ENCODE measurements at regions not wholly inside any gene's neighbourhood (a gene's known extent, or its start where the extent isn't known, plus 50 kb on each side); places are given as distances from the start of the nearest gene placed in this dataset.

GRCh38 chr1:229210844-229211243, 60.1 kb upstream of the RAB4A start:
- no peak overlapping the region for H3K4me3 ChIP-seq (ENCODE audit: low read length)
- Mint-ChIP-seq H3K4me3 (no peak overlapping the region), H3K27me3 (peaks cover 0 to 10% (median 0%) of the 10 kb centered on the region in 5 donors), H3K4me1 (peaks cover 0 to 39% (median 8%) of the 10 kb centered on the region in 7 donors), H3K27ac (no peak overlapping the region), H3K9me3 (peaks cover 0 to 10% (median 0%) of the 10 kb centered on the region in 11 donors), H3K36me3 (peaks cover 0 to 4% (median 0%) of the 10 kb centered on the region in 5 donors)
- no peak overlapping the region for H3K27ac ChIP-seq (ENCODE audit: low read depth, low read length)
- intact Hi-C loops (cut with micrococcal nuclease) = no loop called here
- no peaks in the 10 kb centered on the region for H3K36me3 ChIP-seq (ENCODE audit: control insufficient read depth in 2 of 3, insufficient read depth in 3 of 3, low read length in 3 of 3)
- no peaks in the 10 kb centered on the region for H3K27me3 ChIP-seq (ENCODE audit: control insufficient read depth in 2 of 2, insufficient read depth in 2 of 2, low read length in 2 of 2)
- no peaks in the 10 kb centered on the region for H3K9me3 ChIP-seq (ENCODE audit: control insufficient read depth in 2 of 3, low read length in 3 of 3)
- CTCF ChIA-PET = interaction anchor here (0.7 kb wide), 1 partner anchor 339 kb away, joined by 3 read pairs; no protein-coding TSS in a partner anchor
- DNase-seq = no peak
- POLR2A ChIA-PET = no interaction called here
- H3K4me1 ChIP-seq (ENCODE audit: control insufficient read depth in 2 of 2, insufficient read depth in 2 of 2, low read length in 2 of 2) = peaks cover 0 to 2% of the 10 kb centered on the region in 2 donors
- no peak for ATAC-seq

- Mint-ChIP-seq H3K27ac (no peak overlapping the region), H3K27me3 (peaks cover 0 to 4% (median 0%) of the 10 kb centered on the region in 5 donors), H3K9me3 (peaks cover 0 to 2% (median 0%) of the 10 kb centered on the region in 11 donors), H3K4me1 (peaks cover 0 to 15% (median 5%) of the 10 kb centered on the region in 7 donors), H3K4me3 (no peak overlapping the region), H3K36me3 (no peaks in the 10 kb centered on the region)
- Histone ChIP-seq H3K9me3 (ENCODE audit: control insufficient read depth in 2 of 3, low read length in 3 of 3) (no peaks in the 10 kb centered on the region), H3K36me3 (ENCODE audit: control insufficient read depth in 2 of 3, insufficient read depth in 3 of 3, low read length in 3 of 3) (no peaks in the 10 kb centered on the region), H3K27ac (ENCODE audit: low read depth, low read length) (no peak overlapping the region), H3K27me3 (ENCODE audit: control insufficient read depth in 2 of 2, insufficient read depth in 2 of 2, low read length in 2 of 2) (no peaks in the 10 kb centered on the region), H3K4me3 (ENCODE audit: low read length) (no peak overlapping the region), H3K4me1 (ENCODE audit: control insufficient read depth in 2 of 2, insufficient read depth in 2 of 2, low read length in 2 of 2) (no peaks in the 10 kb centered on the region)
- ChIA-PET CTCF (no interaction called here), POLR2A (no interaction called here)
- no peak for DNase-seq
- intact Hi-C loops (cut with micrococcal nuclease) = no loop called here
- ATAC-seq = no peak
Measured at GRCh38 chr1:229213797-229214196, 57.1 kb upstream of the RAB4A start.

- Histone ChIP-seq H3K36me3 (ENCODE audit: control insufficient read depth in 2 of 3, insufficient read depth in 3 of 3, low read length in 3 of 3) (no peaks in the 10 kb centered on the region), H3K4me3 (ENCODE audit: low read length) (no peak overlapping the region), H3K4me1 (ENCODE audit: control insufficient read depth in 2 of 2, insufficient read depth in 2 of 2, low read length in 2 of 2) (no peaks in the 10 kb centered on the region), H3K27ac (ENCODE audit: low read depth, low read length) (no peak overlapping the region), H3K9me3 (ENCODE audit: control insufficient read depth in 2 of 3, low read length in 3 of 3) (peaks cover 0 to 3% (median 0%) of the 10 kb centered on the region in 3 experiments), H3K27me3 (ENCODE audit: control insufficient read depth in 2 of 2, insufficient read depth in 2 of 2, low read length in 2 of 2) (no peaks in the 10 kb centered on the region)
- Mint-ChIP-seq H3K27me3 (peaks cover 0 to 4% (median 0%) of the 10 kb centered on the region in 5 donors), H3K36me3 (no peaks in the 10 kb centered on the region), H3K9me3 (no peaks in the 10 kb centered on the region), H3K27ac (no peak overlapping the region), H3K4me1 (no peaks in the 10 kb centered on the region), H3K4me3 (no peak overlapping the region)
- peak; percentile 57 for ATAC-seq
- CTCF ChIA-PET = interaction anchor here (1.0 kb wide), 1 partner anchor 37 kb away, joined by 4 read pairs; no protein-coding TSS in a partner anchor
- POLR2A ChIA-PET = no interaction called here
- intact Hi-C loops (cut with micrococcal nuclease) = no loop called here
- DNase-seq = no peak
Measured at GRCh38 chr1:229217716-229218115, 53.2 kb upstream of the RAB4A start.

- POLR2A ChIA-PET = no interaction called here
- peaks cover 0 to 4% (median 0%) of the 10 kb centered on the region in 5 donors for H3K27me3 Mint-ChIP-seq
Measured at GRCh38 chr1:229218612-229219025, 52.3 kb upstream of the RAB4A start.

GRCh38 chr1:229220163-229220846, 50.6 kb upstream of the RAB4A start:
- ChIA-PET POLR2A (no interaction called here), CTCF (interaction anchor here (0.9 kb wide), 1 partner anchor 34 kb away, joined by 3 read pairs; no protein-coding TSS in a partner anchor)
- peaks cover 0 to 4% (median 0%) of the 10 kb centered on the region in 5 donors for H3K27me3 Mint-ChIP-seq
- H3K27ac Mint-ChIP-seq = no peak overlapping the region
- no peaks in the 10 kb centered on the region for H3K27me3 ChIP-seq (ENCODE audit: control insufficient read depth in 2 of 2, insufficient read depth in 2 of 2, low read length in 2 of 2)
- intact Hi-C loops (cut with micrococcal nuclease) = loop anchor here (10.0 kb wide), 2 partner anchors 356 to 716 kb away; no protein-coding TSS in a partner anchor
- H3K4me1 ChIP-seq (ENCODE audit: control insufficient read depth in 2 of 2, insufficient read depth in 2 of 2, low read length in 2 of 2) = no peaks in the 10 kb centered on the region
- no peaks in the 10 kb centered on the region for H3K4me1 Mint-ChIP-seq
- no peaks in the 10 kb centered on the region for H3K36me3 Mint-ChIP-seq
- H3K4me3 Mint-ChIP-seq = no peak overlapping the region
- no peak for DNase-seq
- no peak overlapping the region for H3K27ac ChIP-seq (ENCODE audit: low read depth, low read length)
- ATAC-seq = no peak
- H3K36me3 ChIP-seq (ENCODE audit: control insufficient read depth in 2 of 3, insufficient read depth in 3 of 3, low read length in 3 of 3) = no peaks in the 10 kb centered on the region
- no peaks in the 10 kb centered on the region for H3K9me3 Mint-ChIP-seq
- H3K9me3 ChIP-seq (ENCODE audit: control insufficient read depth in 2 of 3, low read length in 3 of 3) = peaks cover 0 to 3% (median 0%) of the 10 kb centered on the region in 3 experiments
- H3K4me3 ChIP-seq (ENCODE audit: low read length) = no peak overlapping the region

More at GRCh38 chr1:229218612-229219025, 52.3 kb upstream of the RAB4A start:
- Mint-ChIP-seq H3K9me3 (no peaks in the 10 kb centered on the region), H3K4me1 (no peaks in the 10 kb centered on the region), H3K27ac (no peak overlapping the region), H3K36me3 (no peaks in the 10 kb centered on the region), H3K4me3 (no peak overlapping the region)
- Histone ChIP-seq H3K36me3 (ENCODE audit: control insufficient read depth in 2 of 3, insufficient read depth in 3 of 3, low read length in 3 of 3) (no peaks in the 10 kb centered on the region), H3K9me3 (ENCODE audit: control insufficient read depth in 2 of 3, low read length in 3 of 3) (peaks cover 0 to 3% (median 0%) of the 10 kb centered on the region in 3 experiments), H3K27me3 (ENCODE audit: control insufficient read depth in 2 of 2, insufficient read depth in 2 of 2, low read length in 2 of 2) (no peaks in the 10 kb centered on the region), H3K4me1 (ENCODE audit: control insufficient read depth in 2 of 2, insufficient read depth in 2 of 2, low read length in 2 of 2) (no peaks in the 10 kb centered on the region), H3K4me3 (ENCODE audit: low read length) (no peak overlapping the region), H3K27ac (ENCODE audit: low read depth, low read length) (no peak overlapping the region)
- ATAC-seq (no peak), DNase-seq (no peak)
- intact Hi-C loops (cut with micrococcal nuclease) = no loop called here
- CTCF ChIA-PET = interaction anchor here (0.9 to 1.0 kb wide), 2 partner anchors 36 to 542 kb away, joined by 4 read pairs; no protein-coding TSS in a partner anchor

- Histone ChIP-seq H3K4me1 (ENCODE audit: control insufficient read depth in 2 of 2, insufficient read depth in 2 of 2, low read length in 2 of 2) (no peaks in the 10 kb centered on the region), H3K9me3 (ENCODE audit: control insufficient read depth in 2 of 3, low read length in 3 of 3) (peaks cover 0 to 3% (median 0%) of the 10 kb centered on the region in 3 experiments), H3K27ac (ENCODE audit: low read depth, low read length) (no peak overlapping the region), H3K27me3 (ENCODE audit: control insufficient read depth in 2 of 2, insufficient read depth in 2 of 2, low read length in 2 of 2) (no peaks in the 10 kb centered on the region), H3K4me3 (ENCODE audit: low read length) (no peak overlapping the region), H3K36me3 (ENCODE audit: control insufficient read depth in 2 of 3, insufficient read depth in 3 of 3, low read length in 3 of 3) (no peaks in the 10 kb centered on the region)
- ATAC-seq (no peak), DNase-seq (no peak)
- peaks cover 0 to 4% (median 0%) of the 10 kb centered on the region in 5 donors for H3K27me3 Mint-ChIP-seq
- no peak overlapping the region for H3K4me3 Mint-ChIP-seq
- POLR2A ChIA-PET = interaction anchor here (0.6 kb wide), 1 partner anchor 522 kb away, joined by 4 read pairs; no protein-coding TSS in a partner anchor
- CTCF ChIA-PET = interaction anchor here (0.9 kb wide), 1 partner anchor 32 kb away, joined by 3 read pairs; no protein-coding TSS in a partner anchor
- no peak overlapping the region for H3K27ac Mint-ChIP-seq
- H3K36me3 Mint-ChIP-seq = no peaks in the 10 kb centered on the region
- no peaks in the 10 kb centered on the region for H3K4me1 Mint-ChIP-seq
- intact Hi-C loops (cut with micrococcal nuclease) = loop anchor here (10.0 kb wide), 2 partner anchors 357 to 717 kb away; no protein-coding TSS in a partner anchor
- no peaks in the 10 kb centered on the region for H3K9me3 Mint-ChIP-seq
Measured at GRCh38 chr1:229221106-229222019, 49.5 kb upstream of the RAB4A start.

Data from naive thymus-derived CD4-positive, alpha-beta T cell (primary cell).